Midbrain (tissue), 1 donor: ENCODE measurements at regions not wholly inside any gene's neighbourhood (a gene's known extent, or its start where the extent isn't known, plus 50 kb on each side); places are given as distances from the start of the nearest gene placed in this dataset.
"Not testable (repeated sequence)": the region's sequence is repeated elsewhere in the genome, so short reads cannot be mapped to it uniquely, and the experiment has no call there.

Experiments used
- DNase-seq: peaks from one replicate; lab custom pipeline; 2025; lab: John Stamatoyannopoulos, UW

- not testable (repeated sequence) for DNase-seq
Observed at GRCh38 chr3:177628095-177628719, 430.9 kb upstream of the TBL1XR1 start.

GRCh38 chr3:177629276-177629675, 432.0 kb upstream of the TBL1XR1 start:
- no peak for DNase-seq

- DNase-seq = no peak
Observed at GRCh38 chr3:177633671-177634207, 436.5 kb upstream of the TBL1XR1 start.

- not testable (repeated sequence) for DNase-seq
Observed at GRCh38 chr3:177635601-177636106, 438.4 kb upstream of the TBL1XR1 start.

- DNase-seq = no peak
Observed at GRCh38 chr3:177640319-177640965, 443.2 kb upstream of the TBL1XR1 start.

- no peak for DNase-seq
Observed at GRCh38 chr3:177641206-177641605, 443.9 kb upstream of the TBL1XR1 start.

GRCh38 chr3:177642042-177642803, 444.9 kb upstream of the TBL1XR1 start:
- peak; percentile 46 for DNase-seq

- DNase-seq = no peak
Observed at GRCh38 chr3:177642804-177643125, 445.5 kb upstream of the TBL1XR1 start.

GRCh38 chr3:177646749-177647148, 449.5 kb upstream of the TBL1XR1 start:
- DNase-seq = no peak

- DNase-seq = no peak
Observed at GRCh38 chr3:177647341-177647740, 450.1 kb upstream of the TBL1XR1 start.

- DNase-seq = no peak
Observed at GRCh38 chr3:177647876-177648275, 450.6 kb upstream of the TBL1XR1 start.

GRCh38 chr3:177652556-177653291, 455.4 kb upstream of the TBL1XR1 start:
- no peak for DNase-seq

GRCh38 chr3:177657243-177657642, 460.0 kb upstream of the TBL1XR1 start:
- DNase-seq = no peak

- no peak for DNase-seq
Observed at GRCh38 chr3:177658354-177658753, 461.1 kb upstream of the TBL1XR1 start.

GRCh38 chr3:177664380-177665103, 467.3 kb upstream of the TBL1XR1 start:
- not testable (repeated sequence) for DNase-seq

GRCh38 chr3:177665122-177665808, 468.0 kb upstream of the TBL1XR1 start:
- no peak for DNase-seq

- no peak for DNase-seq
Observed at GRCh38 chr3:177672252-177672911, 475.1 kb upstream of the TBL1XR1 start.

- no peak for DNase-seq
Observed at GRCh38 chr3:177673112-177673914, 476.0 kb upstream of the TBL1XR1 start.

GRCh38 chr3:177674186-177674585, 476.9 kb upstream of the TBL1XR1 start:
- DNase-seq = no peak
